GM12878 (cell line): ENCODE measurements at regions not wholly inside any gene's neighbourhood (a gene's known extent, or its start where the extent isn't known, plus 50 kb on each side); places are given as distances from the start of the nearest gene placed in this dataset.

Experiments
- ATAC-seq: fragments of 200-7000 bp; cut with Tn5 transposase; 3 replicates; pipeline ENCODE4 v1.9.1; 2020; ENCODE audit warnings: mild to moderate bottlenecking, moderate library complexity
- BruUV-seq: library from RNA; stranded (reverse); fragments of 400-500 nt; replicated peaks from 2 replicates; lab custom pipeline; 2021; lab: Mats Ljungman, UMichigan
- CTCF ChIA-PET: fragments of 300-600 bp; sonication (Branson Sonifier 250); formaldehyde crosslinking; extraction: SDS; loops from one replicate; lab custom pipeline; 2021; ENCODE audit warnings: inconsistent platforms; lab: Yijun Ruan, JAX
- POLR2A ChIA-PET: fragments of 350-600 bp; formaldehyde crosslinking; extraction: SDS; loops from one replicate; lab custom pipeline; 2021; ENCODE audit warnings: inconsistent platforms; lab: Charles Lee
- RAD21 ChIA-PET: fragments of 300-600 bp; sonication (Branson Sonifier 250); formaldehyde crosslinking; loops from one replicate; lab custom pipeline; 2023; ENCODE audit warnings: antibody characterized with exemption; ENCODE audit not compliant: unreplicated experiment; lab: Charles Lee
- SMC1A ChIA-PET: fragments of 300-600 bp; sonication (Branson Sonifier 250); formaldehyde crosslinking; loops from one replicate; lab custom pipeline; 2023; ENCODE audit not compliant: unreplicated experiment, uncharacterized antibody; lab: Charles Lee
- DNase-seq: peaks from one replicate; pipeline ENCODE4 v3.0.0-alpha.2; 2011; ENCODE audit warnings: low read depth, low spot score
- FAIRE-seq: peaks from 3 replicates; lab custom pipeline; 2011; peaks lifted over from hg19 to GRCh38; lab: Jason Lieb, UNC
- H2AFZ ChIP-seq: 2 replicates; pipeline ENCODE4 v1.6.0; 2011; ENCODE audit warnings: low read depth, low read length, control low read depth; ENCODE audit not compliant: control insufficient read depth
- H3K27ac ChIP-seq: 2 replicates; pipeline ENCODE4 v1.5.1; 2011; ENCODE audit warnings: control low read depth; ENCODE audit not compliant: control insufficient read depth, insufficient read depth
- H3K27me3 ChIP-seq, 2 experiments: replicated peaks in 1 of 2; 2 replicates each; pipeline versions ENCODE4 v1.6.0 to v1.6.1; 2011; ENCODE audit warnings: low read length in 1 of 2; ENCODE audit not compliant: control insufficient read depth in 2 of 2, insufficient read depth in 2 of 2
- H3K36me3 ChIP-seq, 2 experiments: 2 replicates each; pipeline ENCODE4 v1.5.1; 2011; ENCODE audit warnings: low read length in 1 of 2; ENCODE audit not compliant: control insufficient read depth in 2 of 2, insufficient read depth in 2 of 2
- H3K4me1 ChIP-seq: 2 replicates; pipeline ENCODE4 v1.6.1; 2011; ENCODE audit warnings: mild to moderate bottlenecking, low read length, moderate library complexity, mixed read lengths; ENCODE audit not compliant: control insufficient read depth, insufficient read depth
- H3K4me2 ChIP-seq: 2 replicates; pipeline ENCODE4 v1.6.0; 2011; ENCODE audit warnings: control low read depth; ENCODE audit not compliant: control insufficient read depth, insufficient read depth
- H3K4me3 ChIP-seq: fragments of 200-600 bp; sonication (generic); 2 replicates; pipeline ENCODE4 v1.5.1; 2016
- H3K79me2 ChIP-seq: 2 replicates; pipeline ENCODE4 v1.6.0; 2011; ENCODE audit warnings: low read length; ENCODE audit not compliant: control insufficient read depth, insufficient read depth
- H3K9ac ChIP-seq: 2 replicates; pipeline ENCODE4 v1.8.0; 2011; ENCODE audit warnings: low read length, control low read depth, mixed read lengths; ENCODE audit not compliant: control insufficient read depth, insufficient read depth
- H3K9me3 ChIP-seq: replicated peaks from 3 replicates; pipeline ENCODE4 v1.5.1; 2011; ENCODE audit warnings: mild to moderate bottlenecking, low read length; ENCODE audit not compliant: control insufficient read depth, insufficient read depth
- H4K20me1 ChIP-seq: 2 replicates; pipeline ENCODE4 v1.6.0; 2011; ENCODE audit not compliant: control insufficient read depth, insufficient read depth
- BCL3 ChIP-seq: IDR thresholded peaks from 2 replicates; pipeline ENCODE4 v1.6.1; 2011; ENCODE audit warnings: borderline replicate concordance, low read depth, mild to moderate bottlenecking, moderate library complexity, low read length; ENCODE audit not compliant: insufficient read depth, poor library complexity, severe bottlenecking
- E4F1 ChIP-seq: fragments of 450-650 bp; IDR thresholded peaks from 2 replicates; pipeline ENCODE4 v1.6.1; 2018; ENCODE audit warnings: borderline replicate concordance, mild to moderate bottlenecking; ENCODE audit not compliant: partially characterized antibody
- SRF ChIP-seq, 2 experiments: IDR thresholded peaks; 2 replicates each; pipeline ENCODE4 v1.6.1; 2011; ENCODE audit warnings: low read depth in 2 of 2, low read length in 2 of 2, mild to moderate bottlenecking in 1 of 2, moderate library complexity in 1 of 2
- WGBS: methylation state at CpG from one replicate; pipeline ENCODE4 v1.1.6; 2016; ENCODE audit warnings: low lambda C conversion rate; ENCODE audit not compliant: insufficient replicate concordance, insufficient coverage; ENCODE audit errors: missing lambda C conversion rate; 5-methylcytosine and 5-hydroxymethylcytosine counted together
- in situ Hi-C: fragments of 300-500 bp; cut with MboI; formaldehyde crosslinking; loops from 9 replicates; pipeline ENCODE4 v1.14.3; 2018; ENCODE audit warnings: mixed read lengths
- intact Hi-C: fragments of 100-400 bp; cut with micrococcal nuclease; formaldehyde crosslinking; loops from one replicate; pipeline ENCODE4 v1.14.2; 2022; ENCODE audit not compliant: unreplicated experiment

- SMC1A ChIA-PET, result no interaction called here
- POLR2A ChIA-PET, result no interaction called here
- intact Hi-C loops (no loop called here), in situ Hi-C loops (no loop called here)
- no peaks in the 10 kb centered on the region; the same call in 2 of the 3 replicates for H3K9me3 ChIP-seq
- no TSS peak for BruUV-seq
- H3K27me3 ChIP-seq, result no peaks in the 10 kb centered on the region; a peak in 3 of 4 replicates
- ATAC-seq, result no peak
- no peak overlapping the region for H3K4me2 ChIP-seq
- 53% methylated on average over 5 of the region's 5 CpGs for WGBS
- no peaks in the 10 kb centered on the region for H4K20me1 ChIP-seq
- no peaks in the 10 kb centered on the region for H3K36me3 ChIP-seq
- no peak overlapping the region for H3K9ac ChIP-seq
- no peak for TF ChIP-seq BCL3
- no peak for TF ChIP-seq E4F1
- no peak for TF ChIP-seq SRF (IDR thresholded peaks at IDR 0.05; ENCODE audit: low read depth in 2 of 2, low read length in 2 of 2)
- H3K27ac ChIP-seq, result no peak overlapping the region
- no peaks in the 10 kb centered on the region for H3K79me2 ChIP-seq
- H3K4me3 ChIP-seq, result no peak overlapping the region
- FAIRE-seq, result no peak
- no peak for DNase-seq
- CTCF ChIA-PET, result interaction anchor here (0.8 kb wide), 1 partner anchor 523 kb away, joined by 3 read pairs; no protein-coding TSS in a partner anchor
- RAD21 ChIA-PET, result no interaction called here
- H2AFZ ChIP-seq, result no peak overlapping the region
- no peaks in the 10 kb centered on the region for H3K4me1 ChIP-seq
These were observed 249.5 kb upstream of the KCNG1 start for GRCh38 chr20:51272401-51272800.
